ENCODE measurements at regions not wholly inside any gene's neighbourhood (a gene's known extent, or its start where the extent isn't known, plus 50 kb on each side); places are given as distances from the start of the nearest gene placed in this dataset.

GRCh38 chr20:43325926-43326325 is 131.8 kb upstream of the SRSF6 start:
- no peaks in the 10 kb centered on the region for H3K4me1 ChIP-seq (ENCODE audit: control insufficient read depth, insufficient read depth, low read length, poor library complexity, severe bottlenecking)
- no peak for ATAC-seq (ENCODE audit: low read depth in 2 of 2)
- no peaks in the 10 kb centered on the region for H3K9me3 ChIP-seq (ENCODE audit: control insufficient read depth in 2 of 2, low read length in 2 of 2)
- Mint-ChIP-seq H3K27ac (no peak overlapping the region), H3K27me3 (peaks cover under 1% of the 10 kb centered on the region), H3K4me3 (no peak overlapping the region), H3K36me3 (no peaks in the 10 kb centered on the region), H3K4me1 (no peaks in the 10 kb centered on the region), H3K9me3 (peaks cover 0 to 8% (median 0%) of the 10 kb centered on the region in 7 donors)
- H3K36me3 ChIP-seq (ENCODE audit: control insufficient read depth, insufficient read depth, low read length): no peaks in the 10 kb centered on the region
- H3K27ac ChIP-seq (ENCODE audit: insufficient read depth, low read length, poor library complexity, severe bottlenecking): no peak overlapping the region
- DNase-seq: no peak
- no peak overlapping the region for H3K4me3 ChIP-seq (ENCODE audit: low read depth, low read length)
- no peaks in the 10 kb centered on the region for H3K27me3 ChIP-seq (ENCODE audit: control insufficient read depth, insufficient read depth, low read length)

- no peak for ATAC-seq (ENCODE audit: low read depth in 2 of 2)
- Histone ChIP-seq H3K4me3 (ENCODE audit: low read depth, low read length) (no peak overlapping the region), H3K36me3 (ENCODE audit: control insufficient read depth, insufficient read depth, low read length) (no peaks in the 10 kb centered on the region), H3K27ac (ENCODE audit: insufficient read depth, low read length, poor library complexity, severe bottlenecking) (no peak overlapping the region), H3K9me3 (ENCODE audit: control insufficient read depth in 2 of 2, low read length in 2 of 2) (no peaks in the 10 kb centered on the region), H3K27me3 (ENCODE audit: control insufficient read depth, insufficient read depth, low read length) (no peaks in the 10 kb centered on the region), H3K4me1 (ENCODE audit: control insufficient read depth, insufficient read depth, low read length, poor library complexity, severe bottlenecking) (no peaks in the 10 kb centered on the region)
- H3K9me3 Mint-ChIP-seq: peaks cover 0 to 5% (median 0%) of the 10 kb centered on the region in 7 donors
- no peak overlapping the region for H3K27ac Mint-ChIP-seq
- H3K4me1 Mint-ChIP-seq: no peaks in the 10 kb centered on the region
- no peaks in the 10 kb centered on the region for H3K36me3 Mint-ChIP-seq
- H3K27me3 Mint-ChIP-seq: no peaks in the 10 kb centered on the region
- DNase-seq: no peak
- no peak overlapping the region for H3K4me3 Mint-ChIP-seq
These were observed 133.9 kb upstream of the PTPRT start for GRCh38 chr20:43323592-43323991.

- no peak overlapping the region for H3K4me3 Mint-ChIP-seq
- ATAC-seq (ENCODE audit: low read depth in 2 of 2): no peak
- Histone ChIP-seq H3K27ac (ENCODE audit: insufficient read depth, low read length, poor library complexity, severe bottlenecking) (no peak overlapping the region), H3K4me1 (ENCODE audit: control insufficient read depth, insufficient read depth, low read length, poor library complexity, severe bottlenecking) (no peaks in the 10 kb centered on the region), H3K36me3 (ENCODE audit: control insufficient read depth, insufficient read depth, low read length) (no peaks in the 10 kb centered on the region), H3K27me3 (ENCODE audit: control insufficient read depth, insufficient read depth, low read length) (no peaks in the 10 kb centered on the region), H3K9me3 (ENCODE audit: control insufficient read depth in 2 of 2, low read length in 2 of 2) (no peaks in the 10 kb centered on the region), H3K4me3 (ENCODE audit: low read depth, low read length) (no peak overlapping the region)
- H3K36me3 Mint-ChIP-seq: no peaks in the 10 kb centered on the region
- no peak for DNase-seq
- no peaks in the 10 kb centered on the region for H3K27me3 Mint-ChIP-seq
- H3K9me3 Mint-ChIP-seq: peaks cover 0 to 5% (median 0%) of the 10 kb centered on the region in 7 donors
- peak overlapping the region in 1 of 3 donors; percentile 50 for H3K27ac Mint-ChIP-seq
- H3K4me1 Mint-ChIP-seq: no peaks in the 10 kb centered on the region
These were observed 133.1 kb upstream of the PTPRT start for GRCh38 chr20:43322851-43323250.

- H3K4me3 ChIP-seq (ENCODE audit: low read depth, low read length): no peak overlapping the region
- Mint-ChIP-seq H3K4me1 (no peaks in the 10 kb centered on the region), H3K27ac (no peak overlapping the region), H3K27me3 (no peaks in the 10 kb centered on the region), H3K4me3 (no peak overlapping the region), H3K36me3 (no peaks in the 10 kb centered on the region), H3K9me3 (peaks cover 0 to 3% (median 0%) of the 10 kb centered on the region in 7 donors)
- no peaks in the 10 kb centered on the region for H3K9me3 ChIP-seq (ENCODE audit: control insufficient read depth in 2 of 2, low read length in 2 of 2)
- no peak for DNase-seq
- no peak overlapping the region for H3K27ac ChIP-seq (ENCODE audit: insufficient read depth, low read length, poor library complexity, severe bottlenecking)
- H3K27me3 ChIP-seq (ENCODE audit: control insufficient read depth, insufficient read depth, low read length): no peaks in the 10 kb centered on the region
- no peak for ATAC-seq (ENCODE audit: low read depth in 2 of 2)
- no peaks in the 10 kb centered on the region for H3K4me1 ChIP-seq (ENCODE audit: control insufficient read depth, insufficient read depth, low read length, poor library complexity, severe bottlenecking)
- H3K36me3 ChIP-seq (ENCODE audit: control insufficient read depth, insufficient read depth, low read length): no peaks in the 10 kb centered on the region
These were observed 130.8 kb upstream of the PTPRT start for GRCh38 chr20:43320536-43320935.

GRCh38 chr20:43318755-43319297 is 129.1 kb upstream of the PTPRT start:
- Histone ChIP-seq H3K36me3 (ENCODE audit: control insufficient read depth, insufficient read depth, low read length) (no peaks in the 10 kb centered on the region), H3K9me3 (ENCODE audit: control insufficient read depth in 2 of 2, low read length in 2 of 2) (no peaks in the 10 kb centered on the region), H3K4me1 (ENCODE audit: control insufficient read depth, insufficient read depth, low read length, poor library complexity, severe bottlenecking) (no peaks in the 10 kb centered on the region), H3K4me3 (ENCODE audit: low read depth, low read length) (no peak overlapping the region), H3K27me3 (ENCODE audit: control insufficient read depth, insufficient read depth, low read length) (no peaks in the 10 kb centered on the region), H3K27ac (ENCODE audit: insufficient read depth, low read length, poor library complexity, severe bottlenecking) (no peak overlapping the region)
- Mint-ChIP-seq H3K9me3 (no peaks in the 10 kb centered on the region), H3K27ac (no peak overlapping the region), H3K36me3 (no peaks in the 10 kb centered on the region), H3K4me1 (no peaks in the 10 kb centered on the region), H3K4me3 (no peak overlapping the region), H3K27me3 (no peaks in the 10 kb centered on the region)
- no peak for DNase-seq
- no peak for ATAC-seq (ENCODE audit: low read depth in 2 of 2)

- Mint-ChIP-seq H3K4me1 (no peaks in the 10 kb centered on the region), H3K36me3 (no peaks in the 10 kb centered on the region), H3K27me3 (no peaks in the 10 kb centered on the region), H3K9me3 (peaks cover 0 to 3% (median 0%) of the 10 kb centered on the region in 7 donors), H3K27ac (no peak overlapping the region), H3K4me3 (no peak overlapping the region)
- ATAC-seq (ENCODE audit: low read depth in 2 of 2): no peak
- no peak overlapping the region for H3K4me3 ChIP-seq (ENCODE audit: low read depth, low read length)
- no peaks in the 10 kb centered on the region for H3K36me3 ChIP-seq (ENCODE audit: control insufficient read depth, insufficient read depth, low read length)
- no peak overlapping the region for H3K27ac ChIP-seq (ENCODE audit: insufficient read depth, low read length, poor library complexity, severe bottlenecking)
- H3K9me3 ChIP-seq (ENCODE audit: control insufficient read depth in 2 of 2, low read length in 2 of 2): no peaks in the 10 kb centered on the region
- no peaks in the 10 kb centered on the region for H3K27me3 ChIP-seq (ENCODE audit: control insufficient read depth, insufficient read depth, low read length)
- DNase-seq: no peak
- no peaks in the 10 kb centered on the region for H3K4me1 ChIP-seq (ENCODE audit: control insufficient read depth, insufficient read depth, low read length, poor library complexity, severe bottlenecking)
These were observed 126.6 kb upstream of the PTPRT start for GRCh38 chr20:43316271-43316670.

GRCh38 chr20:43309266-43309665 is 119.6 kb upstream of the PTPRT start:
- H3K4me1 Mint-ChIP-seq: no peaks in the 10 kb centered on the region
- peaks cover 0 to 7% (median 4%) of the 10 kb centered on the region in 7 donors for H3K9me3 Mint-ChIP-seq
- Histone ChIP-seq H3K9me3 (ENCODE audit: control insufficient read depth in 2 of 2, low read length in 2 of 2) (no peaks in the 10 kb centered on the region), H3K27ac (ENCODE audit: insufficient read depth, low read length, poor library complexity, severe bottlenecking) (no peak overlapping the region), H3K4me3 (ENCODE audit: low read depth, low read length) (no peak overlapping the region), H3K4me1 (ENCODE audit: control insufficient read depth, insufficient read depth, low read length, poor library complexity, severe bottlenecking) (no peaks in the 10 kb centered on the region), H3K27me3 (ENCODE audit: control insufficient read depth, insufficient read depth, low read length) (no peaks in the 10 kb centered on the region), H3K36me3 (ENCODE audit: control insufficient read depth, insufficient read depth, low read length) (no peaks in the 10 kb centered on the region)
- no peaks in the 10 kb centered on the region for H3K27me3 Mint-ChIP-seq
- H3K36me3 Mint-ChIP-seq: no peaks in the 10 kb centered on the region
- no peak overlapping the region for H3K4me3 Mint-ChIP-seq
- no peak overlapping the region for H3K27ac Mint-ChIP-seq
- ATAC-seq (ENCODE audit: low read depth in 2 of 2): no peak
- DNase-seq: no peak

- H3K9me3 Mint-ChIP-seq: peaks cover 0 to 7% (median 4%) of the 10 kb centered on the region in 7 donors
- Histone ChIP-seq H3K9me3 (ENCODE audit: control insufficient read depth in 2 of 2, low read length in 2 of 2) (no peaks in the 10 kb centered on the region), H3K27ac (ENCODE audit: insufficient read depth, low read length, poor library complexity, severe bottlenecking) (no peak overlapping the region), H3K36me3 (ENCODE audit: control insufficient read depth, insufficient read depth, low read length) (no peaks in the 10 kb centered on the region), H3K4me3 (ENCODE audit: low read depth, low read length) (no peak overlapping the region), H3K27me3 (ENCODE audit: control insufficient read depth, insufficient read depth, low read length) (no peaks in the 10 kb centered on the region), H3K4me1 (ENCODE audit: control insufficient read depth, insufficient read depth, low read length, poor library complexity, severe bottlenecking) (no peaks in the 10 kb centered on the region)
- no peak overlapping the region for H3K4me3 Mint-ChIP-seq
- H3K36me3 Mint-ChIP-seq: no peaks in the 10 kb centered on the region
- ATAC-seq (ENCODE audit: low read depth in 2 of 2) (no peak), DNase-seq (no peak)
- H3K4me1 Mint-ChIP-seq: no peaks in the 10 kb centered on the region
- no peak overlapping the region for H3K27ac Mint-ChIP-seq
- H3K27me3 Mint-ChIP-seq: no peaks in the 10 kb centered on the region
These were observed 117.1 kb upstream of the PTPRT start for GRCh38 chr20:43306837-43307236.

Measured in CD4-positive, CD25-positive, alpha-beta regulatory T cell (primary cell).